Nephron progenitor cell (in vitro differentiated cells): ENCODE measurements at regions not wholly inside any gene's neighbourhood (a gene's known extent, or its start where the extent isn't known, plus 50 kb on each side); places are given as distances from the start of the nearest gene placed in this dataset.

Experiments
- DNase-seq: peaks from one replicate; pipeline ENCODE4 v3.0.0; 2021
- H3K27ac Mint-ChIP-seq: 2 replicates; pipeline ENCODE4 v1.8.0; 2021; ENCODE audit warnings: mild to moderate bottlenecking, moderate library complexity, mixed read lengths
- H3K27me3 Mint-ChIP-seq: 2 replicates; pipeline ENCODE4 v1.8.0; 2021; ENCODE audit warnings: mild to moderate bottlenecking, low read depth, mixed read lengths; ENCODE audit not compliant: poor library complexity
- H3K36me3 Mint-ChIP-seq: 2 replicates; pipeline ENCODE4 v1.8.0; 2021; ENCODE audit warnings: low read depth, mixed read lengths
- H3K4me1 Mint-ChIP-seq: 2 replicates; pipeline ENCODE4 v1.8.0; 2021; ENCODE audit warnings: mixed read lengths
- H3K4me3 Mint-ChIP-seq: 2 replicates; pipeline ENCODE4 v1.8.0; 2021; ENCODE audit warnings: mild to moderate bottlenecking, moderate library complexity, mixed read lengths
- H3K9me3 Mint-ChIP-seq: 2 replicates; pipeline ENCODE4 v1.8.0; 2021; ENCODE audit warnings: mild to moderate bottlenecking, moderate library complexity, mixed read lengths
- TF ChIP-seq, protein P1 (sequence below): fragments of 200-600 bp; sonication (generic); IDR thresholded peaks from 2 replicates; pipeline ENCODE4 v1.5.0; 2021; ENCODE audit warnings: antibody characterized with exemption

DNA sequence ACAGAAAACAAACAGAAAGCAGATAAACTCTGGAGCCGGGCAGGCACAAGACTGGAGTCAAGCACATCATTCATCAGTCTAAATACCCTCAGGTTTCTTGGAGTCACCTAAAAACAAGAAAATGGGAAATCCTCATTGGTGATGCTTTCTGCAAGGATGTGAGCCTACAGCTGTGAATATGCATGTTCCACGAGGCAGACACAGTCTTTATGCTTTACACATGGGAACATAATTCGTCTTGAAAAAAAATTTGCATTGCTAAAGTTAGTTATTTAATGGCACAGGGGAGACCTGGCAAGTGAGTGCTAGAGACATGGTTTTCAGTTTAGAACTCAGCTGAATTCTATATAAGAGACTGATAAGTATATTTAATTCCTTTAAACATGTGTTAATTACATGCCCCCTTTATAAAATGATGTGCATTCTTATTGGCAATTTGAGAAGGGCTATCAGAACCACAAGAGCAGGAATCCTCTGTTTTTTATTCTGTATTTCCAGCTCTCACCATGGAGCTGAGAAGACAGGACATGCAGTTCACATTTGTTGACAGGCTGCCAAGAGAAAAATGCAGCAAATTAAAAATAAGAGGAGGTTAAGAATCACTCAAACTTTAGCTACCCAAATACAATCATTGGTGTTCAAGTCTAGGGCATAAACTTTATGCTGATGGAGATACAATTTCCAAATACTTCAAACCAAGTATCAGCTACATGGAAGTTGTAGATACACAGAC, 438.0 kb upstream of the MPDZ start:
- H3K27me3 Mint-ChIP-seq, result peaks cover 2% of the 10 kb centered on the region
- H3K27ac Mint-ChIP-seq, result no peak overlapping the region
- TF ChIP-seq, protein P1, sequence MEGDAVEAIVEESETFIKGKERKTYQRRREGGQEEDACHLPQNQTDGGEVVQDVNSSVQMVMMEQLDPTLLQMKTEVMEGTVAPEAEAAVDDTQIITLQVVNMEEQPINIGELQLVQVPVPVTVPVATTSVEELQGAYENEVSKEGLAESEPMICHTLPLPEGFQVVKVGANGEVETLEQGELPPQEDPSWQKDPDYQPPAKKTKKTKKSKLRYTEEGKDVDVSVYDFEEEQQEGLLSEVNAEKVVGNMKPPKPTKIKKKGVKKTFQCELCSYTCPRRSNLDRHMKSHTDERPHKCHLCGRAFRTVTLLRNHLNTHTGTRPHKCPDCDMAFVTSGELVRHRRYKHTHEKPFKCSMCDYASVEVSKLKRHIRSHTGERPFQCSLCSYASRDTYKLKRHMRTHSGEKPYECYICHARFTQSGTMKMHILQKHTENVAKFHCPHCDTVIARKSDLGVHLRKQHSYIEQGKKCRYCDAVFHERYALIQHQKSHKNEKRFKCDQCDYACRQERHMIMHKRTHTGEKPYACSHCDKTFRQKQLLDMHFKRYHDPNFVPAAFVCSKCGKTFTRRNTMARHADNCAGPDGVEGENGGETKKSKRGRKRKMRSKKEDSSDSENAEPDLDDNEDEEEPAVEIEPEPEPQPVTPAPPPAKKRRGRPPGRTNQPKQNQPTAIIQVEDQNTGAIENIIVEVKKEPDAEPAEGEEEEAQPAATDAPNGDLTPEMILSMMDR, result no peak
- peaks cover 13% of the 10 kb centered on the region for H3K9me3 Mint-ChIP-seq
- no peak overlapping the region for H3K4me3 Mint-ChIP-seq
- H3K4me1 Mint-ChIP-seq, result peaks cover 36% of the 10 kb centered on the region
- H3K36me3 Mint-ChIP-seq, result peaks cover 8% of the 10 kb centered on the region
- no peak for DNase-seq

- TF ChIP-seq, protein P1, result no peak
- no peak for DNase-seq
Measured at GRCh38 chr9:13716601-13717321, 437.3 kb upstream of the MPDZ start.

GRCh38 chr9:13716090-13716489, 436.6 kb upstream of the MPDZ start:
- peaks cover 36% of the 10 kb centered on the region for H3K4me1 Mint-ChIP-seq
- TF ChIP-seq, protein P1, result no peak
- no peak overlapping the region for H3K27ac Mint-ChIP-seq
- H3K9me3 Mint-ChIP-seq, result no peaks in the 10 kb centered on the region
- no peaks in the 10 kb centered on the region for H3K36me3 Mint-ChIP-seq
- H3K4me3 Mint-ChIP-seq, result no peak overlapping the region
- no peak for DNase-seq
- H3K27me3 Mint-ChIP-seq, result peaks cover 2% of the 10 kb centered on the region

More at GRCh38 chr9:13716601-13717321, 437.3 kb upstream of the MPDZ start:
- no peak overlapping the region for H3K27ac Mint-ChIP-seq
- no peak overlapping the region for H3K4me3 Mint-ChIP-seq
- H3K4me1 Mint-ChIP-seq, result peaks cover 36% of the 10 kb centered on the region
- peaks cover 1% of the 10 kb centered on the region for H3K36me3 Mint-ChIP-seq
- H3K9me3 Mint-ChIP-seq, result peaks cover 6% of the 10 kb centered on the region
- peaks cover 2% of the 10 kb centered on the region for H3K27me3 Mint-ChIP-seq

- Mint-ChIP-seq H3K4me3 (no peak overlapping the region), H3K27me3 (peaks cover 2% of the 10 kb centered on the region), H3K27ac (no peak overlapping the region), H3K9me3 (peaks cover under 1% of the 10 kb centered on the region), H3K4me1 (peaks cover 34% of the 10 kb centered on the region), H3K36me3 (no peaks in the 10 kb centered on the region)
- TF ChIP-seq, protein P1, result no peak
- DNase-seq, result no peak
Measured at GRCh38 chr9:13715430-13715829, 435.9 kb upstream of the MPDZ start.

GRCh38 chr9:13707612-13708576, 428.4 kb upstream of the MPDZ start:
- Mint-ChIP-seq H3K9me3 (peaks cover 10% of the 10 kb centered on the region), H3K27ac (no peak overlapping the region), H3K4me1 (peaks cover 8% of the 10 kb centered on the region), H3K27me3 (no peaks in the 10 kb centered on the region), H3K36me3 (no peaks in the 10 kb centered on the region), H3K4me3 (no peak overlapping the region)
- TF ChIP-seq, protein P1, result no peak
- DNase-seq, result no peak
